ENCODE measurements at regions not wholly inside any gene's neighbourhood (a gene's known extent, or its start where the extent isn't known, plus 50 kb on each side); places are given as distances from the start of the nearest gene placed in this dataset.

DNA sequence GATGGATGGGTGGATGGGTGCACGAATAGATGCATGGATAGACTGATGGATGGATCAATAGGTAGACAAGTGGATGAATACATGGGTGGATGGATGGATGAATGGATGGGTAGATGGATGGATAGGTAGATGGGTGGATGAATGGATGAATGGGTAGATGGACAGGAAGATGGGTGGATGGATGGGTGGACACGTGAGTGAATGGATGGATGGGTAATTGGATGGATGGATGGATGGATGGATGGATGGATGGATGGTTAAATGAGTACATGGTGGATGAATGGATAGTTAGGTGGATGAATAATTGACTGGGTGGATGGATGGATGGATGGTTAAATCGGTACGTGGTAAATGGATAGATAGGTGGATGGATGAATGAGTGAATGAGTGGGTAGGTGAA lies 89.7 kb upstream of the ZNF469 start:
- H3K27me3 ChIP-seq (ENCODE audit: insufficient read depth, low read length) = peaks cover 11% of the 10 kb centered on the region; the same call in 1 of the 2 replicates
- H3K4me1 ChIP-seq (ENCODE audit: insufficient read depth, low read length, severe bottlenecking) = no peaks in the 10 kb centered on the region

DNA sequence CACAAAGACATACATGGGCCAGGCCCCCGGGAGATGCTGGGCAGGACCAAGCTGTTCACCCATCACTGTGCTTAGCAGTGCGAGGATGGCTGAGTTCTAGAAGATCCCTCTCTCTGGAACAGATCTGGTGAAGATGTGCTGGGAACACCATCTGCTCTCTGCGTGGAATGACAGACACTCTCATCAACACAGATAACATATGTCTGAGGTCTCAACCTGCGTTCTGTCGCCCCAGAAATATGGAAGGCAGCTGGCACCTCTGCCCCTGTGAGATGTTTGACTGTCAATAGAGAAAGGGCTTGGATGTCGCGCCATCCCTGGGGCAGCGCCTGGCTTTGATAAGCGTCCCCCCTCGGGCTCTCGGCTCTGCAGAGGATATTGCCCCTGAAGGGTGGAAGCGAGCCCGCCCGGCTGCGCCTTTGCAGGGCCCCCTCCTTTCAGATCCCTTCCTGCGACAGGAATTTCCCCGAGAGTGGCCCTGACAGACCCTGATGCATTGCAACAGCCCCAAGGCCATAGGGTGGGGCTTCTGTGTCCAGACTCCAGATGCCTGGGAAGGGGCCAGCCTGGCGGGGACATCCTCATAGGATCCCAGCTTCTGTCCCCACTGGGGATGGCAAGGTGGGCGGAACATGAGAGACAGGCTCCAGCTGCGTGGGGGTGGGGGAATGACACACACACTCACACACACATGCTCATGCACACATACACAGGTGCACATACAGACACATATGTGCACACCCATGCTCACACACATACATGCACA lies 86.9 kb upstream of the ZNF469 start:
- Histone ChIP-seq H2AFZ (ENCODE audit: low read length) (no peak overlapping the region), H3K9ac (ENCODE audit: low read length) (no peak overlapping the region), H4K20me1 (ENCODE audit: insufficient read depth, low read length) (no peaks in the 10 kb centered on the region), H3F3A (ENCODE audit: insufficient read depth, low read length) (no peaks in the 10 kb centered on the region), H3K9me3 (ENCODE audit: low read length) (no peaks in the 10 kb centered on the region), H3K9me2 (ENCODE audit: low read depth, low read length) (no peaks in the 10 kb centered on the region), H3K36me3 (ENCODE audit: insufficient read depth, low read length) (no peaks in the 10 kb centered on the region), H3K4me2 (ENCODE audit: low read length) (no peak overlapping the region), H3K27ac (ENCODE audit: low read depth, low read length, poor library complexity, severe bottlenecking) (no peak overlapping the region), H3K79me2 (ENCODE audit: insufficient read depth, low read length) (no peaks in the 10 kb centered on the region), H3K4me1 (ENCODE audit: insufficient read depth, low read length, severe bottlenecking) (no peaks in the 10 kb centered on the region), H3K4me3 (ENCODE audit: low read depth, low read length, poor library complexity, severe bottlenecking) (no peak overlapping the region), H3K27me3 (ENCODE audit: insufficient read depth, low read length) (peaks cover 17% of the 10 kb centered on the region; the same call in 1 of the 2 replicates)
- no peak for TF ChIP-seq EZH2 (IDR thresholded peaks at IDR 0.05; ENCODE audit: borderline replicate concordance, low read length)
- TF ChIP-seq, protein P1, sequence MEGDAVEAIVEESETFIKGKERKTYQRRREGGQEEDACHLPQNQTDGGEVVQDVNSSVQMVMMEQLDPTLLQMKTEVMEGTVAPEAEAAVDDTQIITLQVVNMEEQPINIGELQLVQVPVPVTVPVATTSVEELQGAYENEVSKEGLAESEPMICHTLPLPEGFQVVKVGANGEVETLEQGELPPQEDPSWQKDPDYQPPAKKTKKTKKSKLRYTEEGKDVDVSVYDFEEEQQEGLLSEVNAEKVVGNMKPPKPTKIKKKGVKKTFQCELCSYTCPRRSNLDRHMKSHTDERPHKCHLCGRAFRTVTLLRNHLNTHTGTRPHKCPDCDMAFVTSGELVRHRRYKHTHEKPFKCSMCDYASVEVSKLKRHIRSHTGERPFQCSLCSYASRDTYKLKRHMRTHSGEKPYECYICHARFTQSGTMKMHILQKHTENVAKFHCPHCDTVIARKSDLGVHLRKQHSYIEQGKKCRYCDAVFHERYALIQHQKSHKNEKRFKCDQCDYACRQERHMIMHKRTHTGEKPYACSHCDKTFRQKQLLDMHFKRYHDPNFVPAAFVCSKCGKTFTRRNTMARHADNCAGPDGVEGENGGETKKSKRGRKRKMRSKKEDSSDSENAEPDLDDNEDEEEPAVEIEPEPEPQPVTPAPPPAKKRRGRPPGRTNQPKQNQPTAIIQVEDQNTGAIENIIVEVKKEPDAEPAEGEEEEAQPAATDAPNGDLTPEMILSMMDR (IDR thresholded peaks at IDR 0.05; ENCODE audit: low read length) = no peak

More for the DNA sequence above, 89.7 kb upstream of the ZNF469 start:
- H3K9me2 ChIP-seq (ENCODE audit: low read depth, low read length) = no peaks in the 10 kb centered on the region
- H3K4me2 ChIP-seq (ENCODE audit: low read length) = no peak overlapping the region
- H3F3A ChIP-seq (ENCODE audit: insufficient read depth, low read length) = no peaks in the 10 kb centered on the region
- H4K20me1 ChIP-seq (ENCODE audit: insufficient read depth, low read length) = no peaks in the 10 kb centered on the region
- TF ChIP-seq, protein P1 (IDR thresholded peaks at IDR 0.05; ENCODE audit: low read length) = no peak
- TF ChIP-seq EZH2 (IDR thresholded peaks at IDR 0.05; ENCODE audit: borderline replicate concordance, low read length) = no peak
- no peak overlapping the region for H3K27ac ChIP-seq (ENCODE audit: low read depth, low read length, poor library complexity, severe bottlenecking)
- no peak overlapping the region for H3K9ac ChIP-seq (ENCODE audit: low read length)
- H3K79me2 ChIP-seq (ENCODE audit: insufficient read depth, low read length) = no peaks in the 10 kb centered on the region
- no peaks in the 10 kb centered on the region for H3K36me3 ChIP-seq (ENCODE audit: insufficient read depth, low read length)
- H3K4me3 ChIP-seq (ENCODE audit: low read depth, low read length, poor library complexity, severe bottlenecking) = no peak overlapping the region
- no peaks in the 10 kb centered on the region for H3K9me3 ChIP-seq (ENCODE audit: low read length)
- H2AFZ ChIP-seq (ENCODE audit: low read length) = no peak overlapping the region

DNA sequence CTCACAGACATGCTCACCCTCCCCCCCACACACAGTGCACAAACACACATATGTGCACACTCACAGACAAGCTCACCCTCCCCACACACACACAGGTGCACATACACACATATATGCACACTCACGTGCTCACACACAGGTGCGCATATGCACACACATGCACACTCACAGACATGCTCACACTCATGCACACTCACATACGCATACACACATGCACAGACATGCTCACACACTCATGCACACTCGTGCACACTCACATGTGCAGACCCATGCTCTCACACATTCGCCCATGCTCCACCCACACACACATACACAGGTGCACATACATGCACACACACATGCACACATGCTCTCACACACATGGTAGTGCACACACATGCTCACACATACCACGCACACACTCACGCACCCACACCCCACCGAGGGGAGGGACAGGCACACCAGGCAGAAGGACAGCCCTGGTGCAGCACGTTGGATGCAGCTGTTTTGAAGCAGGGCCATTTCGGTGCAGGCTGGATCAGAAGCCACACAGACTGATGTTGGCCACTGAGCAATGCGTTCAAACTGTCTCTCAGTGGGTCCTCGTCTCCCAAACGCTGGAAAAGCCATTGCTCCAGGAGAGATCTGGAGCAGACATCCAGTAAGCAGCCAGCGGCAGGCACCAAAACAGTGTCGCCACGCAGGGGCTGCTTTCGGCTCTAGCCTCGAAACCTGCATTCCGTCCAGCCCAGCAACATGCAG lies 86.2 kb upstream of the ZNF469 start:
- H3K79me2 ChIP-seq (ENCODE audit: insufficient read depth, low read length) = no peaks in the 10 kb centered on the region
- no peaks in the 10 kb centered on the region for H3K9me2 ChIP-seq (ENCODE audit: low read depth, low read length)
- TF ChIP-seq, protein P1 (IDR thresholded peaks at IDR 0.05; ENCODE audit: low read length) = no peak
- no peak for TF ChIP-seq EZH2 (IDR thresholded peaks at IDR 0.05; ENCODE audit: borderline replicate concordance, low read length)
- no peaks in the 10 kb centered on the region for H4K20me1 ChIP-seq (ENCODE audit: insufficient read depth, low read length)
- no peak overlapping the region for H3K9ac ChIP-seq (ENCODE audit: low read length)
- H2AFZ ChIP-seq (ENCODE audit: low read length) = no peak overlapping the region
- H3K9me3 ChIP-seq (ENCODE audit: low read length) = no peaks in the 10 kb centered on the region
- H3K4me2 ChIP-seq (ENCODE audit: low read length) = no peak overlapping the region
- H3F3A ChIP-seq (ENCODE audit: insufficient read depth, low read length) = no peaks in the 10 kb centered on the region
- H3K4me1 ChIP-seq (ENCODE audit: insufficient read depth, low read length, severe bottlenecking) = no peaks in the 10 kb centered on the region
- peaks cover 14% of the 10 kb centered on the region; the same call in 1 of the 2 replicates for H3K27me3 ChIP-seq (ENCODE audit: insufficient read depth, low read length)
- H3K27ac ChIP-seq (ENCODE audit: low read depth, low read length, poor library complexity, severe bottlenecking) = no peak overlapping the region
- no peak overlapping the region for H3K4me3 ChIP-seq (ENCODE audit: low read depth, low read length, poor library complexity, severe bottlenecking)
- H3K36me3 ChIP-seq (ENCODE audit: insufficient read depth, low read length) = no peaks in the 10 kb centered on the region

All from OCI-LY1 (cell line).